Neural progenitor cell (in vitro differentiated cells): ENCODE measurements at regions not wholly inside any gene's neighbourhood (a gene's known extent, or its start where the extent isn't known, plus 50 kb on each side); places are given as distances from the start of the nearest gene placed in this dataset.

ENCODE experiments used
- CTCF ChIP-seq: fragments of 200-600 bp; sonication (generic); IDR thresholded peaks from 2 replicates; pipeline ENCODE4 v1.5.1; 2017; ENCODE audit warnings: antibody characterized with exemption, mild to moderate bottlenecking
- EZH2 ChIP-seq: fragments of 200-600 bp; sonication (generic); IDR thresholded peaks from 2 replicates; pipeline ENCODE4 v1.6.1; 2017; ENCODE audit warnings: antibody characterized with exemption, mild to moderate bottlenecking, moderate library complexity

DNA sequence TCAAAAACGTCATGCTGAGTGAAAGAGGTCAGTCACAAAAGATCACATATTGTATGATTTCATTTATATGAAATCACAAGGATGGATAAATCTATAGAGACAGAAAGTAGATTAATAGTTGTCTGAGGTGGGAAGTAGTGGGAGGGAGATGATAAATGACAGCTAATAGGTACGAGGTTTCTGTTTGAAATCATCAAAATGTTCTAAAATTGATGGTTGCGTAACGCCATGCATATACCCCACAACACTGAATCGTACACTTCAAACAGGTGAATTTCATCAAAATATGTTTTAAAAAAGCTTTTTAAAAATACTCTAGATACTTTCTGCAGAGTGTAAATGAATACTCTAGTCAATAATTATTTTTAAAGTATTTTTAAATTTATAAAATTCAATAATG lies 303.0 kb upstream of the STAC start:
- TF ChIP-seq CTCF (no peak), EZH2 (no peak)
